ENCODE measurements at regions not wholly inside any gene's neighbourhood (a gene's known extent, or its start where the extent isn't known, plus 50 kb on each side); places are given as distances from the start of the nearest gene placed in this dataset.

- no peak for TF ChIP-seq POLR2A (IDR thresholded peaks at IDR 0.05)
- no peak for TF ChIP-seq CTCF (IDR thresholded peaks at IDR 0.05)
- no peak for TF ChIP-seq EP300 (IDR thresholded peaks at IDR 0.05)
- no peak for TF ChIP-seq POLR2AphosphoS5 (IDR thresholded peaks at IDR 0.05)
Measured at GRCh38 chr2:241932899-241933178, 63.3 kb downstream of the RTP5 start.

Measured in suprapubic skin (tissue), 4 donors.